A549 (cell line): ENCODE measurements at regions not wholly inside any gene's neighbourhood (a gene's known extent, or its start where the extent isn't known, plus 50 kb on each side); places are given as distances from the start of the nearest gene placed in this dataset.
"Not testable (repeated sequence)": the region's sequence is repeated elsewhere in the genome, so short reads cannot be mapped to it uniquely, and the experiment has no call there.

ENCODE experiments used
- ATAC-seq, 2 experiments: fragments of 200-7000 bp in 1 of 2; fragments of >200 bp in 1 of 2; cut with Nextera tagmentation in 1 of 2; cut with Tn5 transposase in 1 of 2; 3 replicates each; pipeline versions ENCODE4 v1.8.0 to v1.9.1; 2018 to 2020; ENCODE audit warnings: mild to moderate bottlenecking in 1 of 2, moderate library complexity in 1 of 2
- CTCF ChIA-PET: fragments of 300-600 bp; sonication (Branson Sonifier 250); formaldehyde crosslinking; extraction: SDS; loops from one replicate; lab custom pipeline; 2021; ENCODE audit warnings: antibody characterized with exemption, inconsistent platforms; lab: Yijun Ruan, JAX
- POLR2A ChIA-PET: fragments of 350-600 bp; formaldehyde crosslinking; extraction: SDS; loops from one replicate; lab custom pipeline; 2021; ENCODE audit warnings: antibody characterized with exemption, inconsistent platforms; lab: Yijun Ruan, JAX
- DNase-seq, 2 experiments: peaks; one replicate each; pipeline versions ENCODE4 v3.0.0 to v3.0.0-alpha.2; 2011 to 2016; ENCODE audit warnings: low read depth in 1 of 2, low spot score in 1 of 2
- FAIRE-seq: peaks from 2 replicates; lab custom pipeline; 2011; peaks lifted over from hg19 to GRCh38; lab: Jason Lieb, UNC
- H3K27ac ChIP-seq, 2 experiments: fragments of >200 bp; sonication (Bioruptor Twin); formaldehyde crosslinking; 3 replicates each; pipeline ENCODE4 v1.5.1; 2016 to 2017
- H3K4me1 ChIP-seq: fragments of >200 bp; sonication (Bioruptor Twin); formaldehyde crosslinking; 3 replicates; pipeline ENCODE4 v1.6.1; 2016
- H3K4me2 ChIP-seq: fragments of >200 bp; sonication (Bioruptor Twin); formaldehyde crosslinking; 3 replicates; pipeline ENCODE4 v1.6.1; 2016
- H3K4me3 ChIP-seq: fragments of >200 bp; sonication (Bioruptor Twin); formaldehyde crosslinking; 3 replicates; pipeline ENCODE4 v1.5.1; 2016
- H3K9me3 ChIP-seq: fragments of >200 bp; sonication (Bioruptor Twin); formaldehyde crosslinking; 3 replicates; pipeline ENCODE4 v1.6.1; 2016
- whole genome bisulfite sequencing: methylation state at CpG from one replicate; pipeline ENCODE4 v1.1.6; 2017; ENCODE audit errors: missing lambda C conversion rate; 5-methylcytosine and 5-hydroxymethylcytosine counted together

DNA sequence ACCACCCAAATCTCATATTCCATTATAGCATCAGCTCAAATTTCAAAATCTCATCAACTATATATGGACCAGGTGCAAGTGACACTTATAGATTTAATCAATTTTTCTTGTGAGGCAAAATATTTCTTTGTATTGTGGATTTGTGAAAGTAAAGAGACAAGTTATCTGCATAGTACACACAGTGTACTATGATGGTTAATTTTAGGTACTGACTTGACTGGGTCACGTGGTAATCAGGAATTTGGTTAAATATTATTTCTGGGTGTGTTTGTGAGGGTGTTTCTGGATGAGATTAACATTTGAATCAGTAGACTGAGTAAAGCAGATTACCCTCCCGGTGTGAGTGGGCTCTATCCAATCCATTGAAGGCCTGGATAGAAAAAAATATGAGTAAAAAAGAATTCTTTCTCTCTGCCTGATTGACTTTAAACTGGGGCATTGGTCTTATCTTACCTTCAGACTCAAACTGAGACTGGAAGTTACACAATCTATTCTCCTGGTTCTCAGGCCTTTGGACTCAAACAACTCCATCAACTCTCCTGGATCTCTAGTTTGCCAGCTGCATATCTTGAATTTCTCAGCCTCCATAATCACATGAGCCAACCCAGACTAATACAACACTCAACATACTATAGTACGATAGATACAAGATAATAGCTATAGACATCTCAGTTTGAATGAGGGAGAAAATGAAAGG lies 799.9 kb downstream of the NAP1L3 start:
- FAIRE-seq, H3K4me1 ChIP-seq, CTCF ChIA-PET, H3K27ac ChIP-seq, H3K9me3 ChIP-seq, H3K4me3 ChIP-seq, DNase-seq, H3K4me2 ChIP-seq, ATAC-seq, POLR2A ChIA-PET: not testable (repeated sequence)
- WGBS: 0% methylated on average over 2 of the region's 3 CpGs

DNA sequence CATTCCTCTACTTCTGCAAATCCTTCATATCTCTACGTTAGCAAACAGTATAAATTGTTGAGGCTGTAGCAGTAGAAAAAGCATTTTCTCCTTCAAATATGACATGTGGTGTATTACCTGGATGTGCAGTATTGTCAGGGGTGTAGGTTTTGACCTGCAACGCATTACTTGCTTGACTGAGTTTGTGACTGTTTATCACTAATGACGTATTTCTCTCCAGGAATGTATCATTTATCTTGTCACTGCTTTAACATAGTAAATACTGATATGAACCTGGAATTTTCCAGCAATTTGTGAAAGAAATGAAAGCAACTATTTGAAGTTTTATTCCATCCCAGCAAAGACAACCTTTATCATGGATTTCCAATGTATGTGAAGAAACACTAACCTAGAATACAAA lies 823.4 kb downstream of the NAP1L3 start:
- H3K4me2 ChIP-seq, DNase-seq, H3K9me3 ChIP-seq, H3K27ac ChIP-seq, POLR2A ChIA-PET, FAIRE-seq, ATAC-seq, H3K4me3 ChIP-seq, CTCF ChIA-PET, H3K4me1 ChIP-seq: not testable (repeated sequence)
- WGBS: 7% methylated on average over 3 of the region's 3 CpGs

DNA sequence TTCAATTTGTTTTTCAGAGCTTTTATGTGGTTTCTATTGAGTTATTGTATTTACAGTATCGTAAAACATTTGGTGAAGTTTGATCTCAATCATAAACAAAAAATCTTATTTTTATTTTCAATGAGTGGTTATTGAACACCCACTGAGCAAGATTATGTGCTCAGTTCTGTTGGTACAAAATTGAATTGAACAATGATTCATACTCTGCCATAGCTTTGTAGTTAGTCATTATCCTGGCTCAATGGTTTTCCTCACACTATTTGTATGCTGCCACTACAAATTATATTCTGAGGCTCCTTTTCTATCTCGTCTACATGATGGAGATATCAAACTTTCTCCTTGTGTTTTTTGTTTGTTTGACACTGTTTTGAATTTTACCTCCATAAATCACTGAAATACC lies 829.5 kb downstream of the NAP1L3 start:
- H3K4me2 ChIP-seq, H3K4me1 ChIP-seq, FAIRE-seq, CTCF ChIA-PET, H3K9me3 ChIP-seq, POLR2A ChIA-PET, H3K27ac ChIP-seq, H3K4me3 ChIP-seq, DNase-seq, ATAC-seq: not testable (repeated sequence)
- 9% methylated on average over 2 of the region's 2 CpGs for WGBS

DNA sequence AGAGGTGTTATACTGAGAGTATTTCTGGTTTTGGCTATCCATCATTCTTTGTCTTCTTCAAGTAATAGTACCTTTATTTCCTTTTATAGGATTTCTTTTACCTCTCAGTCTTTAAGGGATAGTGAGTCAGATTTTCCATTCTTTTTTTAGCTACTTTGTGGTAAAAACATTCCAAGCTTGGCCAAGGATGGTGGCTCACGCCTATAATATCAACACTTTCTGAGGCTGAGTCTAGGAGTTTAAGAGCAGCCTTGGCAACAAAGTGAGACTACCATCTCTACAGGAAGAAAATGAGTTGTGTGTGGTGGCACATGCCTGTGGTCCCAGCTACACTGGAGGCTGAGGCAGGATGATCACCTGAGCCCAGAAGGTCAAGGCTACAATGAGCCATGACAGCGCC lies 840.6 kb downstream of the NAP1L3 start:
- POLR2A ChIA-PET, H3K4me1 ChIP-seq, H3K4me3 ChIP-seq, DNase-seq, H3K4me2 ChIP-seq, FAIRE-seq, CTCF ChIA-PET, H3K9me3 ChIP-seq, ATAC-seq, H3K27ac ChIP-seq: not testable (repeated sequence)
- 0% methylated on average over 2 of the region's 2 CpGs for WGBS

DNA sequence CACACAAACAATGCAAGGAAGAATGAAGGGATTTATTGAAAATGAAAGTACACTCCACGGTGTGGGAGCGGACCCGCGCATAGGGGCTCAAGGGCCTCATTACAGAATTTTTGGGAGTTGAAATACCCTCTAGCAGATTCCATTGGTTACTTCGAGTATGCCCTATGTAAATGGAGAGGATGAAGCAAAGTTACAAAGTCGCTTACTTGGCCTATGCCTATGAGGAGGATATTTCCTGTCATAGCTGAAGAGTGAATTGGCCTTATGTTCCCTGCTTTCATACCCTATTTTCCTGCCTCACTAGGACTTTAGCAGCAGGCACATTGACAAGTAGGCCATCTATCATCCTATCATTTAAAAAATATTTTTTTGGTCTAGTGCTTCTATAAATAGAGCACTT lies 843.3 kb downstream of the NAP1L3 start:
- H3K27ac ChIP-seq, POLR2A ChIA-PET, H3K4me3 ChIP-seq, H3K4me2 ChIP-seq, H3K4me1 ChIP-seq, ATAC-seq, FAIRE-seq, CTCF ChIA-PET, H3K9me3 ChIP-seq, DNase-seq: not testable (repeated sequence)
- 36% methylated on average over 6 of the region's 6 CpGs for WGBS

DNA sequence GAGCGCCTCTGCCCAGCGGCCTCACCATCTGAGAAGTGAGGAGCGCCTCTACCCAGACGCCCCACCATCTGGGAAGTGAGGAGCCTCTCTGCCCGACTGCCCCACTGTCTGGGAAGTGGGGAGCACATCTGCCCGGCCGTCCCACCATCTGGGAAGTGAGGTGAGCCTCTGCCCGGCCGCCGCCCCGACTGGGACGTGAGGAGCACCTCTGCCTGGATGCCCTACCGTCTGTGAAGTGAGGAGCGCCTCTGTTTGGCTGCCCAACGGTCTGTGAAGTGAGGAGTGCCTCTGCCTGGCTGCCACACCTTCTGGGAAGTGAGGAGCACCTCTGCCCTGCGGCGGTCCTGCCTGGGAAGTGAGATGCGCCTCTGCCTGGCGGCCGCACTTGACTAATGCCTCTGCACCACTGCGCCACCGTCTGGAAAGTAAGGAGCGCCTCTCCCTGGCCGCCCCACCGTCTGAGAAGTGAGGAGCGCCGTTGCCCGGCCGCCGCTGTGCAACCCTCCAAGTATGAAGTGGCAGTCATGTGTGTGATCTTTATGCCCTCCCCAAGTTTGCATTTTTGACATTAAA lies 851.7 kb downstream of the NAP1L3 start:
- H3K9me3 ChIP-seq, H3K4me1 ChIP-seq, ATAC-seq, POLR2A ChIA-PET, H3K4me3 ChIP-seq, CTCF ChIA-PET, FAIRE-seq, H3K4me2 ChIP-seq, H3K27ac ChIP-seq: not testable (repeated sequence)
- peak in 1 of 2 experiments; percentile 0 for DNase-seq
- WGBS: 14% methylated on average over 2 of the region's 30 CpGs

DNA sequence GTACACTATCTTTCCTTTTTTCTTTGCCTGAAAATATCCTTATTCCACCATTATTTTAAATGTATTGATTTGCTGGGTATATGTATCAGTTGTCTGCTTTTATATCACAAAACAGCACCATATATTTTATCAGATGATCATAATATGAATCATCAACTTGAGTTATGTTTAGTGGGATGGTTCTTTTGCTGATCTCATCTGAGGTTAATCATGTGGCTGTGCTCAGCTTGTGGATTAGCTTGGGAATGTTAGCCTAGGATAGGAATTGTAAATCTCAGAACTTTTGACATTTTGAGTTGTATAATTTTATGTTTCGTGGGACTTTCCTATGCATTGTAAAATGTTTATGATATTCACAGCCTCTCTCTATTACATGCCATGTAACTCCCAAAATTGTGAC lies 881.3 kb downstream of the NAP1L3 start:
- 0% methylated on average over 1 of the region's 1 CpG for WGBS
- FAIRE-seq, H3K27ac ChIP-seq, H3K9me3 ChIP-seq, H3K4me1 ChIP-seq, ATAC-seq, H3K4me2 ChIP-seq, H3K4me3 ChIP-seq, POLR2A ChIA-PET, CTCF ChIA-PET, DNase-seq: not testable (repeated sequence)

DNA sequence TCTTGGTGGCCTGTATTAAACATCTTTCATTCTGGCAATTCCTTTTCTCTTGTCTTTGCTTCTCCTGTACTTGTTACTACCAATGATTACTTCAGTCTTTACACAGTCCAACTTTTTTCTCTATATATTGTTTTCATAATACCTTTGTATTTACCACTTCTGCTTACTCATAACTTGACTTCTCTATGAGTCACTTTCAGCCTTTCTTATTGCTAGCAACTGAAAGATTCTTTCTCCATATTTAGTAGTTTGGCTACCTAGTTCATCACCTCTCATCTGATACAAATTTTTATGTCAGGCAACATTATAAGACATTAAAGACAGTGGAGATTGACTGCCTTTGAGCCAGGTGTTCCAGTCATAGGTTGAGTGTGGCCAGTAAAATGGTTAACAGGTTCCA lies 893.3 kb downstream of the NAP1L3 start:
- ATAC-seq, DNase-seq, H3K4me3 ChIP-seq, POLR2A ChIA-PET, H3K9me3 ChIP-seq, FAIRE-seq, H3K4me2 ChIP-seq, CTCF ChIA-PET, H3K27ac ChIP-seq, H3K4me1 ChIP-seq: not testable (repeated sequence)

DNA sequence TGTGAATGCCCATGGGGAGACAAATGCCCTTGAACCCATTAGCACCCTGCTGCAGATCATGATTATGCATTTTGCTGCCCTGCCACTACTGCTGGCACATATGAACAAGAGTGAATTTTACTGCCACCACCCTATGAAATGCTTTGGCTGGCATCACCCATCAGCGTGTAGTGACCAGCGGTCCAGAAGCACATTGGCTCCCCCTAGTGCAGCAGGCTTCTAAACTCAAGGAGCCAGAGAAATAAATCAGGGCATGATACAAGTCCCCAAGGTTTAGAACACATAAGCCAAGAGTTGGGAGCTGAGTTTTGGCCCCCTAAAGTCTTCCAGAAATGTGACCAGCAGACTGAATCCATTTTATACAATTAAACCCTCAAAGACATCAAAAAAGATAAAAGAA lies 899.4 kb downstream of the NAP1L3 start:
- H3K9me3 ChIP-seq, H3K4me1 ChIP-seq, POLR2A ChIA-PET, CTCF ChIA-PET, H3K4me2 ChIP-seq, H3K27ac ChIP-seq, ATAC-seq, H3K4me3 ChIP-seq: not testable (repeated sequence)
- DNase-seq (peak in 1 of 2 experiments; percentile 1), FAIRE-seq (peak; percentile 49)
- WGBS: no CpG with 5 or more reads among the region's 2 CpGs

DNA sequence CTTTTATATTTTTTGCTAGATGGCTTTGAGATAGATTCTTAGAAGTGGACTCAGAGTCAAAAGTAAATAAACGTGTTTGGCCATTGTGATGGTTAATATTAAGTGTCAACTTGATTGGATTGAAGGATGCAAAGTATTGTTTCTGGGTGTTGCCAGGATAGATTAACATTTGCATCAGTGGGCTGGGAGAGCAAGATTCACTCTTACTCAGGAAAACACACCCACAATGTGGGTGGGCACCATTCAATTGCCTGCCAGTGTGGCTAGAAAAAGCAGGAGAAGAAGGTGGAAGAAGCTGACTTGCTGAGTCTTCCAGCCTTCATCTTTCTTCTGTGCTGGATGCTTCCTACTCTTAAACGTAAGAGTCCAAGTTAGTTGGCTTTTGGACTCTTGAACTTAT lies 912.4 kb downstream of the NAP1L3 start:
- H3K4me2 ChIP-seq, H3K4me1 ChIP-seq, POLR2A ChIA-PET, DNase-seq, H3K4me3 ChIP-seq, FAIRE-seq, ATAC-seq, H3K27ac ChIP-seq, H3K9me3 ChIP-seq, CTCF ChIA-PET: not testable (repeated sequence)
- 0% methylated on average over 1 of the region's 2 CpGs for WGBS
